ENCODE measurements at regions not wholly inside any gene's neighbourhood (a gene's known extent, or its start where the extent isn't known, plus 50 kb on each side); places are given as distances from the start of the nearest gene placed in this dataset.

DNA sequence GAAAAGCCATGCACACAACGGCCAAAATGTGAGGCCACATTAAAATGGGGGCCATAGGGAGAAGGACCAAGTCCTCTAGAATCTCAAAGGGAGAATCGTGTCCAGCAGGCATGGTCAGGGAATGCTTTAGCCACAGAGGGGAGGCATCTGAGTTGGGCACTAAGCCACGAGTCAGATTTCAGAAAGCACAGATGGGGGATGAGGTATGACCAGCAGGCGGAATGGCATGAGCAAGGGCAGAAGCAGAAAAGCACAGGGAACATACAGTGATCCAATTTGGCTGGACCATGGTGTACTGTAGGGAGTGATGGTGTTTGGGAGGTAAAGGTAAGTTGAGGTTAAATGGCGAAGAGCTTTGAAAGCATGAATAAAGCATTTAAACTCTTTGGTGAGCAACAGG is 214.6 kb downstream of the TLE1 start:
- ChIA-PET POLR2A (no interaction called here), CTCF (ENCODE audit: low intra/inter-chr PET ratio) (no interaction called here)
- H3K9me1 ChIP-seq (ENCODE audit: control insufficient read depth, insufficient read depth, low read length): no peaks in the 10 kb centered on the region
- H3K4me2 ChIP-seq (ENCODE audit: insufficient read depth, low read length): no peak overlapping the region
- H3K4me1 ChIP-seq (replicated peaks in 1 of 2; ENCODE audit: control insufficient read depth in 2 of 2, insufficient read depth in 2 of 2, low read length in 2 of 2): no peaks in the 10 kb centered on the region
- DNase-seq (ENCODE audit: extremely low read depth in 1 of 4, low spot score in 3 of 4) (no peak), ATAC-seq (no peak), FAIRE-seq (no peak)
- no peak overlapping the region for H3K9ac ChIP-seq (ENCODE audit: insufficient read depth in 1 of 2, low read depth in 2 of 2, low read length in 2 of 2)
- no peak overlapping the region for H3K27ac ChIP-seq (ENCODE audit: extremely low read depth, low read depth, low read length)
- in situ Hi-C loops (cut with MboI) (no loop called here), intact Hi-C loops (cut with micrococcal nuclease) (no loop called here)
- BruUV-seq (replicated peaks): no TSS peak
- H3K79me2 ChIP-seq (ENCODE audit: control insufficient read depth, insufficient read depth, low read length): no peaks in the 10 kb centered on the region
- no peaks in the 10 kb centered on the region for H4K20me1 ChIP-seq (replicated peaks; ENCODE audit: control insufficient read depth, insufficient read depth, low read length)
- no peaks in the 10 kb centered on the region for H3K36me3 ChIP-seq (ENCODE audit: control insufficient read depth, insufficient read depth, low read length)
- H2AFZ ChIP-seq (ENCODE audit: low read depth, low read length): no peak overlapping the region
- no peak overlapping the region for H3K4me3 ChIP-seq
- no peaks in the 10 kb centered on the region for H3K27me3 ChIP-seq (ENCODE audit: control insufficient read depth in 2 of 2, insufficient read depth in 2 of 2, low read length in 2 of 2)
- H3K9me3 ChIP-seq (replicated peaks; ENCODE audit: control insufficient read depth, insufficient read depth, low read depth, low read length): no peaks in the 10 kb centered on the region
- 3% methylated on average over 5 of the region's 5 CpGs for WGBS (ENCODE audit: insufficient coverage, low coverage, missing lambda C conversion rate)
- TF ChIP-seq, protein P1, sequence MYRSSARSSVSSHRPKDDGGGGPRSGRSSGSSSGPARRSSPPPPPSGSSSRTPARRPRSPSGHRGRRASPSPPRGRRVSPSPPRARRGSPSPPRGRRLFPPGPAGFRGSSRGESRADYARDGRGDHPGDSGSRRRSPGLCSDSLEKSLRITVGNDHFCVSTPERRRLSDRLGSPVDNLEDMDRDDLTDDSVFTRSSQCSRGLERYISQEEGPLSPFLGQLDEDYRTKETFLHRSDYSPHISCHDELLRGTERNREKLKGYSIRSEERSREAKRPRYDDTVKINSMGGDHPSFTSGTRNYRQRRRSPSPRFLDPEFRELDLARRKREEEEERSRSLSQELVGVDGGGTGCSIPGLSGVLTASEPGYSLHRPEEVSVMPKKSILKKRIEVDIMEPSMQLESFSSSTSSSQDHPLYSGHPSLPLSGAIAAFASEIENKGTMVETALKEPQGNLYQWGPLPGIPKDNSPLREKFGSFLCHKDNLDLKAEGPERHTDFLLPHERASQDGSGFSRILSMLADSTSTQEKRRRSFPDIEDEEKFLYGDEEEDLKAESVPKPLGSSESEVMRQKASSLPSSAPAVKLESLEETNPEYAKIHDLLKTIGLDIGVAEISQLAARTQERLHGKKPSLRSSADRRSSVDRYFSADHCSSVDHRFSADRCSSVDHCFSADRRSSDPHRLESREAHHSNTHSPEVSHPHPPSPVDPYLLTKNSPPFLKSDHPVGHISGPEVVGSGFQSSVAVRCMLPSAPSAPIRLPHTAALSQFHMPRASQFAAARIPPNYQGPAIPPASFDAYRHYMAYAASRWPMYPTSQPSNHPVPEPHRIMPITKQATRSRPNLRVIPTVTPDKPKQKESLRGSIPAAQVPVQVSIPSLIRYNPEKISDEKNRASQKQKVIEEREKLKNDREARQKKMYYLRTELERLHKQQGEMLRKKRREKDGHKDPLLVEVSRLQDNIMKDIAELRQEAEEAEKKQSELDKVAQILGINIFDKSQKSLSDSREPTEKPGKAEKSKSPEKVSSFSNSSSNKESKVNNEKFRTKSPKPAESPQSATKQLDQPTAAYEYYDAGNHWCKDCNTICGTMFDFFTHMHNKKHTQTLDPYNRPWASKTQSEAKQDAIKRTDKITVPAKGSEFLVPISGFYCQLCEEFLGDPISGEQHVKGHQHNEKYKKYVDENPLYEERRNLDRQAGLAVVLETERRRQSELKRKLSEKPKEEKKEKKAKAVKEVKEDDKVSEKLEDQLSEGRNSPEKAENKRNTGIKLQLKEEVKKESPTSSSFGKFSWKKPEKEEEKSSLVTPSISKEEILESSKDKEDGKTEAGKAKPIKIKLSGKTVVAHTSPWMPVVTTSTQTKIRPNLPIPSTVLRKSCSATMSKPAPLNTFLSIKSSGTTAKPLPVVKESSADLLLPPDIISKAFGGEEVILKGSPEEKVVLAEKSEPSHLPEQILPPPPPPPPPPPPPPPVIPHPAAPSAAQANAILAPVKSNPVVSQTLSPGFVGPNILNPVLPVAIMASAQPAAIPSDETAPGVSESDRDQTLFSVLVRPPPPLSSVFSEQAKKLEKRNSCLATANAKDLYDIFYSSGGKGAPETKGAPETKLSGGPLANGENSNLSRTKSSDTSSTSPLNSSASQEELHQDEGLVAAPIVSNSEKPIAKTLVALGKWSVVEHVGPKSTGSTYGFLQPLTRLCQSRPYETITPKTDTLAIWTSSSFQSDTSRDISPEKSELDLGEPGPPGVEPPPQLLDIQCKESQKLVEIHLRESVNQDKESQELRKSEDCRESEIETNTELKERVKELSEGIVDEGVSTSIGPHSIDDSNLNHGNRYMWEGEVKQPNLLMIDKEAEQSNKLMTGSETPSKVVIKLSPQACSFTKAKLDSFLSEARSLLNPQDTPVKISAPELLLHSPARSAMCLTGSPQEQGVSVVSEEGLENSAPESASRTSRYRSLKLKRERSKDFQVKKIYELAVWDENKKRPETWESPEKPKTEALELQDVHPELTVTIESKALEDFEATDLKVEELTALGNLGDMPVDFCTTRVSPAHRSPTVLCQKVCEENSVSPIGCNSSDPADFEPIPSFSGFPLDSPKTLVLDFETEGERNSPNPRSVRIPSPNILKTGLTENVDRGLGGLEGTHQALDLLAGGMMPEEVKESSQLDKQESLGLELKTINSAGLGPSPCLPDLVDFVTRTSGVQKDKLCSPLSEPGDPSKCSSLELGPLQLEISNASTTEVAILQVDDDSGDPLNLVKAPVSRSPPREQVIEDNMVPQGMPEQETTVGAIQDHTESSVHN (IDR thresholded peaks at IDR 0.05; ENCODE audit: borderline replicate concordance in 1 of 2, low read depth in 1 of 2): no peak
- TF ChIP-seq KAT7 (CRISPR knock-in tag; IDR thresholded peaks at IDR 0.05; ENCODE audit: borderline replicate concordance): no peak
- TF ChIP-seq DNMT1 (IDR thresholded peaks at IDR 0.05): no peak
- no peak for TF ChIP-seq ZNF75A (CRISPR knock-in tag; IDR thresholded peaks at IDR 0.05)
- TF ChIP-seq, protein P2, sequence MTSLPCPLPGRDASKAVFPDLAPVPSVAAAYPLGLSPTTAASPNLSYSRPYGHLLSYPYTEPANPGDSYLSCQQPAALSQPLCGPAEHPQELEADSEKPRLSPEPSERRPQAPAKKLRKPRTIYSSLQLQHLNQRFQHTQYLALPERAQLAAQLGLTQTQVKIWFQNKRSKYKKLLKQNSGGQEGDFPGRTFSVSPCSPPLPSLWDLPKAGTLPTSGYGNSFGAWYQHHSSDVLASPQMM (CRISPR knock-in tag; IDR thresholded peaks at IDR 0.05): no peak
- TF ChIP-seq ZNF12 (CRISPR knock-in tag; IDR thresholded peaks at IDR 0.05): no peak
- no peak for TF ChIP-seq ZNF695 (CRISPR knock-in tag; IDR thresholded peaks at IDR 0.05)
- no peak for TF ChIP-seq SAP30 (IDR thresholded peaks at IDR 0.05; ENCODE audit: borderline replicate concordance, insufficient read depth, low read depth, low read length, poor library complexity, severe bottlenecking)
- no peak for TF ChIP-seq RAD21 (CRISPR knock-in tag; conservative IDR thresholded peaks at IDR 0.05 in 1 of 2, IDR thresholded peaks at IDR 0.05 in 1 of 2)
- TF ChIP-seq CHD4 (IDR thresholded peaks at IDR 0.05; ENCODE audit: insufficient read depth, insufficient replicate concordance, low read depth, low read length, poor library complexity, severe bottlenecking): no peak
